HL-60 (cell line): ENCODE measurements at regions not wholly inside any gene's neighbourhood (a gene's known extent, or its start where the extent isn't known, plus 50 kb on each side); places are given as distances from the start of the nearest gene placed in this dataset.

Experiments
- DNase-seq, 2 experiments: peaks; one replicate each; pipeline ENCODE4 v3.0.0-alpha.2; 2010 to 2020; ENCODE audit warnings: low read depth in 1 of 2, low spot score in 1 of 2
- H3K27ac ChIP-seq: fragments of 250-450 bp; sonication (Bioruptor Pico); replicated peaks from 2 replicates; pipeline ENCODE4 v1.5.1; 2020; ENCODE audit warnings: mild to moderate bottlenecking, moderate library complexity
- H3K27me3 ChIP-seq: fragments of 250-450 bp; sonication (Bioruptor Pico); 2 replicates; pipeline ENCODE4 v1.5.1; 2021; ENCODE audit warnings: mild to moderate bottlenecking, moderate library complexity; ENCODE audit not compliant: insufficient read depth, poor library complexity, severe bottlenecking
- H3K4me3 ChIP-seq: replicated peaks from 2 replicates; pipeline ENCODE4 v1.5.1; 2011; ENCODE audit warnings: mild to moderate bottlenecking, control low read depth, low read length; ENCODE audit not compliant: insufficient read depth
- CTCF ChIP-seq: IDR thresholded peaks from one replicate; pipeline ENCODE4 v1.5.1; 2011; ENCODE audit warnings: low read length, control low read depth, inconsistent platforms; ENCODE audit not compliant: insufficient read depth
- GABPA ChIP-seq: IDR thresholded peaks from 2 replicates; pipeline ENCODE4 v1.6.1; 2012; ENCODE audit warnings: low read depth
- POLR2AphosphoS5 ChIP-seq: IDR thresholded peaks from 2 replicates; pipeline ENCODE4 v1.6.1; 2012; ENCODE audit warnings: low read depth
- REST ChIP-seq: IDR thresholded peaks from 2 replicates; pipeline ENCODE4 v1.6.1; 2012; ENCODE audit warnings: low read depth; ENCODE audit not compliant: insufficient replicate concordance
- SPI1 ChIP-seq: IDR thresholded peaks from 2 replicates; pipeline ENCODE4 v1.6.1; 2012; ENCODE audit warnings: low read depth, mild to moderate bottlenecking, borderline replicate concordance

GRCh38 chr3:18853269-18853668 is 295.0 kb upstream of the KCNH8 start:
- no peak for DNase-seq
- no peak overlapping the region for H3K4me3 ChIP-seq
- H3K27ac ChIP-seq: no peak overlapping the region
- H3K27me3 ChIP-seq: no peaks in the 10 kb centered on the region
- TF ChIP-seq POLR2AphosphoS5 (no peak), REST (no peak), SPI1 (no peak), CTCF (no peak), GABPA (no peak)

GRCh38 chr3:18847583-18848197 is 300.6 kb upstream of the KCNH8 start:
- Histone ChIP-seq H3K27me3 (no peaks in the 10 kb centered on the region), H3K27ac (no peak overlapping the region), H3K4me3 (no peak overlapping the region)
- DNase-seq: no peak
- no peak for TF ChIP-seq SPI1
- no peak for TF ChIP-seq REST
- TF ChIP-seq CTCF: peak; percentile 20
- TF ChIP-seq GABPA: no peak
- no peak for TF ChIP-seq POLR2AphosphoS5

GRCh38 chr3:18843983-18844382 is 304.3 kb upstream of the KCNH8 start:
- DNase-seq: no peak
- Histone ChIP-seq H3K4me3 (no peak overlapping the region), H3K27me3 (no peaks in the 10 kb centered on the region), H3K27ac (no peak overlapping the region)
- TF ChIP-seq REST: no peak
- TF ChIP-seq SPI1: no peak
- no peak for TF ChIP-seq CTCF
- no peak for TF ChIP-seq GABPA
- TF ChIP-seq POLR2AphosphoS5: no peak
